WI38 (cell line): ENCODE measurements at regions not wholly inside any gene's neighbourhood (a gene's known extent, or its start where the extent isn't known, plus 50 kb on each side); places are given as distances from the start of the nearest gene placed in this dataset.

Source experiments
- H3K4me3 ChIP-seq: 2 replicates; pipeline ENCODE4 v1.5.1; 2011; ENCODE audit warnings: low read depth, mild to moderate bottlenecking, control low read depth, low read length
- CTCF ChIP-seq: IDR thresholded peaks from 2 replicates; pipeline ENCODE4 v1.5.1; 2012; ENCODE audit warnings: low read depth, mild to moderate bottlenecking, control low read depth, low read length

GRCh38 chr10:25094590-25094989 is 78.2 kb downstream of the THNSL1 start:
- TF ChIP-seq CTCF: no peak
- H3K4me3 ChIP-seq: no peak overlapping the region

GRCh38 chr10:25097669-25098411 is 77.0 kb upstream of the GPR158 start:
- no peak for TF ChIP-seq CTCF
- no peak overlapping the region for H3K4me3 ChIP-seq

DNA sequence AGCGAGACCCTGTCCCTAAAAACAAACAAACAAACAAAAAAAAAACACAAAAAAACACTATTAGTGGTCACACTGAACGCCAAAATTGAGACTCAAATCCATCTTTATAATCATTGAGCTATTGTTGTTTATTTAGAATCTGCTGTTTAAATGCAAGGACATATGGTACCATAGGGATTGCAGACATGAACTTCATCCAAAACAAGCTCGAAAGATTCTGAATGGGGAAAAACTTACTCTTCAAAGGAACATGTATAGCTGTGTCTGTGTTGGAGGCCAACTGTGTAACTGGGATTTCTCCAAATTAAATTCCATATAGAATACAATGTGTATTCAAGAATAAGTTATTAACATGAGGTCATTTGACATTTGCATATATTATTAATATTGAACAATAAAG is 74.7 kb upstream of the GPR158 start:
- H3K4me3 ChIP-seq: no peak overlapping the region
- TF ChIP-seq CTCF: no peak

DNA sequence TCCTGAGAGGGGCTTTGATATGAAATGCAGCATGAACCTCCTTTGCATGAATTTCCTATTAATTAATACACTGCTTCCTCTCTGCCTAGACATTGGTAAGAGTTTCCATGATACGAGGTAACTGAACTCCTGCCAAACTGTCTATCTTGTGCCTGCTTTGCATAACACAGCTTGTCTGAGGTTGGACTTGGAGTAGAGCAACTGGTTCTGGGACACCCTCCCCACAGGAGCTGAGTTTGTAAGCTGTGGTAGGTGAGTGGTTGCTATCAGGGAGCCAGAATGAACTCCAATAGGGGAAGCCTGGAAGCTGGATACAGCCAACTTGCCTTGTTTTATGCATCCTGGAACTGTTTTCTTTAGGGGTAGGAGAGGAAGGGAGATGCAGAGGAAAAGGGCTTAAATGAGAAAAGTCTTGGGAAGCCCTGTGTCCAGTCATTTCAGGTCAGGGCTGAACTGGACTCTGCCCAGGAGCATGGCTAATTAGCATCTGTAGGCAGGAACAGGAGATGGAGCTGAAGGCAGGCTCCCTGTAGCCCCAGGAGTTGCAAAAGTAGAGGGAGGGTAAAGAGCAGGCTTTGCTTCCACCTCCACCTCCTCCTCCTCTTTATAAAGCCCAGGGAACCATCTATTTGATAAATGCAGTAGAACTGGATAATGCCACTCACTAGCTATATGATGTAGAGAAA is 73.2 kb upstream of the GPR158 start:
- no peak for TF ChIP-seq CTCF
- no peak overlapping the region for H3K4me3 ChIP-seq

DNA sequence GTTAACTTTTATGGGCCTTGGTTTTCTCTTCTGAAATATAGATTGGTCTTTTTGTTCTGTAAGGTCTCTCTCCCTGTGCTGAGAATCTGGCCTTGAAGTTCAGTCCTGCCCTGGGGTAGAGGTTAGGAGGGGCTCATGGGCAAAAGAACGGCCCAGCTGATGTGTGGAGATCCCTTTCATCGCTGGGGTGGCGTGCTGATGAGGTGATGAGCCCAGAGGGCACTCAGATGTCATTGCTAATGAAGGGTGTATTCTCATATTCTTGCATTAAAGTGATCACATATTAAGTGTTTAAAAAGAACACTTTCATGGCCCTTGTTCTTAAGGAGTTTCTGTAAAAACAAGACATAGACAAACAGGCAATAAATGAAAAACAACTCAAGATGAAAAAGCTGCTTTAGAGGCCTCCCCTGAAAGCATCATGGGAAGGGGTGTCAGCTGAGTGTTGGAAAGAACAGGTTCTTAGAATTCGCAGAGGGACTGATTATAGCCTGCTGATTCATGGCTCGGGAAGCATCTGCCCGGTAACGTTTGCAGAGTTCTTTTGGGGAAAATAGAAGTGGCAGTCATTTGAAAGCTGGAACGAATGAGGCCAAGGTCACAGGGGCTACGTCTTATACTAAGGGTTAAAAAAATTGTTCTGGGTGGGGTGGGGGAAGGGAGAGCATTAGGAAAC is 72.5 kb upstream of the GPR158 start:
- TF ChIP-seq CTCF: no peak
- no peak overlapping the region for H3K4me3 ChIP-seq

- no peak for TF ChIP-seq CTCF
- H3K4me3 ChIP-seq: no peak overlapping the region
Measured at GRCh38 chr10:25103703-25104102, 71.1 kb upstream of the GPR158 start.

DNA sequence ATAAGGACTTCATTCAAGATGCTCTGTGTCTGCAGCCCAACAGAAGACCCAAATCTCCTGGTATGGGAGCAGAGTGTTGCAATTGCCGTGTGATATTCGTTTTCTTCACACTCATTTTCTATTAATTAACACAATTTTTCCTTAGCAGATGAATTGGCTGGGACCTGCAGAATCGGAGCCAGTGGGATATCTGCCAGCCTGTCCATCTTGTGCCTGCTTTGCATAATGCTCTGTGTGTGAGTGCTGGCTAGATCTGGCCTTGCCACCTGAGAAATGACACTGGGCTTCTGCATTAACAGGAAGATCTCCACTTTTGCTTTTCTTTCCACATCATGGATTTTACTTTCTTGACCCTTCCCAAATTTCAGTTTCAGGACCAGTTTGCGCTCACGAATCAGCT is 70.4 kb upstream of the GPR158 start:
- H3K4me3 ChIP-seq: no peak overlapping the region
- TF ChIP-seq CTCF: no peak
